Type B pancreatic cell (in vitro differentiated cells): ENCODE measurements at regions not wholly inside any gene's neighbourhood (a gene's known extent, or its start where the extent isn't known, plus 50 kb on each side); places are given as distances from the start of the nearest gene placed in this dataset.

Source experiments
- DNase-seq: peaks from one replicate; pipeline ENCODE4 v3.0.0; 2021; ENCODE audit warnings: mixed read lengths; ENCODE audit not compliant: unreplicated experiment; ENCODE audit errors: extremely low spot score
- H3K27ac Mint-ChIP-seq: 2 replicates; pipeline ENCODE4 v1.8.0; 2021; ENCODE audit warnings: mild to moderate bottlenecking, mixed read lengths
- H3K27me3 Mint-ChIP-seq: 2 replicates; pipeline ENCODE4 v1.8.0; 2021; ENCODE audit warnings: mixed read lengths
- H3K36me3 Mint-ChIP-seq: 2 replicates; pipeline ENCODE4 v1.8.0; 2021; ENCODE audit warnings: mixed read lengths
- H3K4me1 Mint-ChIP-seq: one replicate; pipeline ENCODE4 v1.8.0; 2021; ENCODE audit warnings: mixed read lengths; ENCODE audit not compliant: unreplicated experiment
- H3K4me3 Mint-ChIP-seq: 2 replicates; pipeline ENCODE4 v1.8.0; 2021; ENCODE audit warnings: mild to moderate bottlenecking, mixed read lengths
- H3K9me3 Mint-ChIP-seq: 2 replicates; pipeline ENCODE4 v1.8.0; 2021; ENCODE audit warnings: mixed read lengths
- CTCF ChIP-seq: fragments of 200-600 bp; sonication (generic); conservative IDR thresholded peaks from 2 replicates; pipeline ENCODE4 v1.5.0; 2021; ENCODE audit warnings: antibody characterized with exemption, mild to moderate bottlenecking

DNA sequence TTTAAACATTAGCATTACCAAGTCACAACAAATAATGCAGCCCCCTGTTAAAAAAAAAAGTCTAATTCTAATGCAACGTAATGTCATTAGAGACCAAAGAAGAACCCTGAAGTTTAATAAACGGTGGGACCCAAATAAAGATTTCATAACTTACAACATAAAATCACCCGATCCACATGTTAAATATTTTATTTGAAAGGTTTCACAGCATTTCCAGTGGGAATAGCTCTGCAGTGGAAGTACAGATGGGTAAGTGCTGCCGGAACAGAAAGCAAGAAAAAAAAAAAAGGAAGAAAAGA, 320.6 kb upstream of the ZMIZ1 start:
- no peaks in the 10 kb centered on the region for H3K36me3 Mint-ChIP-seq
- H3K27ac Mint-ChIP-seq: no peak overlapping the region
- peaks cover 4% of the 10 kb centered on the region for H3K9me3 Mint-ChIP-seq
- no peaks in the 10 kb centered on the region for H3K27me3 Mint-ChIP-seq
- no peak for DNase-seq
- no peak overlapping the region for H3K4me3 Mint-ChIP-seq
- H3K4me1 Mint-ChIP-seq: peaks cover 60% of the 10 kb centered on the region
- TF ChIP-seq CTCF: no peak

DNA sequence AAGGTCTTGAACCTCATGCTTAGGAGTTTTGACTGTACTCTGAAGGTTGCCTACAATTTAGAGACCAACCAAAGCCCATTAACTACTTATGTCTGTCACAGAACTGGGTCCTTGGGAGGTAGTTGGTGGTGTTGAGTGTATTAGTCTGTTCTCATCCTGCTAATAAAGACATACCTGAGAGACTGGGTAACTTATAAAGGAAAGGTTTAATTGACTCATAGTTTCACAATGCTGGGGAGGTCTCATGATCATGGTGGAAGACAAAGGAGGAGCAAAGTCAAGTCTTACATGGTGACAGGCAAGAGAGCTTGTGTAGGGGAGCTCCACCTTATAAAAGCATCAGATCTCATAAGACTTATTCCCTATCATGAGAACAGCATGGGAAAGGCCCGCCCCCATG, 319.6 kb upstream of the ZMIZ1 start:
- no peak for TF ChIP-seq CTCF
- no peak for DNase-seq
- Mint-ChIP-seq H3K36me3 (no peaks in the 10 kb centered on the region), H3K4me1 (peaks cover 58% of the 10 kb centered on the region), H3K4me3 (no peak overlapping the region), H3K9me3 (peaks cover 4% of the 10 kb centered on the region), H3K27ac (no peak overlapping the region), H3K27me3 (no peaks in the 10 kb centered on the region)

DNA sequence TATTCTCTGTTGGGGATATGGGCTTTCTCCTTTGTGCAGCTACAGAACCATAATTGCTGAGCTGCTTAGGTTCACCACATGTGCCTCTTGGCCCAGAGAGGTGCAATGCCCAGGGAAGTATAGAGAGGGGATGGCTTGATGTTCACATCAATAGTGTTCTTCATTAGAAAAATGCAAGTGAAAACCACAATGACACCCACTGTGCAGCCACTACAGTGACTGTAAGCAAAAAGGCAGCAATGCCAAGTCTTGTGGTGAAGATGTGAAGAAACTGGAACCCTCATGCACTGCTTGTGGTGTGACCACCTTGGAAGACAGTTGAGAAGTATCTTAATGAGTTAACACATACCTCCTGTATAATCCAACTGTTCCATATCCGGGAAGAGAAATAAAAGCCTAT, 318.9 kb upstream of the ZMIZ1 start:
- Mint-ChIP-seq H3K9me3 (peaks cover 4% of the 10 kb centered on the region), H3K27me3 (no peaks in the 10 kb centered on the region), H3K36me3 (no peaks in the 10 kb centered on the region), H3K27ac (no peak overlapping the region), H3K4me1 (peaks cover 61% of the 10 kb centered on the region), H3K4me3 (no peak overlapping the region)
- no peak for TF ChIP-seq CTCF
- no peak for DNase-seq

- TF ChIP-seq CTCF: no peak
- no peak for DNase-seq
- peaks cover 61% of the 10 kb centered on the region for H3K4me1 Mint-ChIP-seq
- no peaks in the 10 kb centered on the region for H3K36me3 Mint-ChIP-seq
- H3K27ac Mint-ChIP-seq: no peak overlapping the region
- H3K4me3 Mint-ChIP-seq: no peak overlapping the region
- H3K27me3 Mint-ChIP-seq: no peaks in the 10 kb centered on the region
- H3K9me3 Mint-ChIP-seq: peaks cover 4% of the 10 kb centered on the region
These were observed 318.3 kb upstream of the ZMIZ1 start for GRCh38 chr10:78750418-78750817.

DNA sequence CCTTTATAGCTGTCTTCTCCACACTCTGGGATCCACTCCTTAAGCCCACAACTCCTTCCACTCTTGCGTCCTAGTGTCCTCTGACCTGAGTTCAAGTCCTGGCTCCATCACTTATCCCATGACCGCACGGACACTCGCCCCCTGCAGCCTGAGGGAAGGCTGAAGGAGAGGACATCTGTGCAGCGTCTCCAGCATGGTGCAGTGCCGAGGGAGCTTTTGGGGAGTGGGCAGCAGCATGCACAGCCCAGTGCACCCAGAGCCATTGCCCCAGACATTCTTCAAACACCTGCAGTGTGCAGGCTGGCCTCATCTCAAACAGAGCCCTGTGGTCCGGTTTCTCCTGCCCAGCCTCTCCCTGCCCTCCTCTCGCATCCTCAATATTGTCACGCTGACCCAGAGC, 317.1 kb upstream of the ZMIZ1 start:
- peaks cover 59% of the 10 kb centered on the region for H3K4me1 Mint-ChIP-seq
- H3K36me3 Mint-ChIP-seq: no peaks in the 10 kb centered on the region
- TF ChIP-seq CTCF: no peak
- H3K4me3 Mint-ChIP-seq: no peak overlapping the region
- no peaks in the 10 kb centered on the region for H3K27me3 Mint-ChIP-seq
- H3K9me3 Mint-ChIP-seq: peaks cover 4% of the 10 kb centered on the region
- peak overlapping the region; percentile 4 for H3K27ac Mint-ChIP-seq
- no peak for DNase-seq

DNA sequence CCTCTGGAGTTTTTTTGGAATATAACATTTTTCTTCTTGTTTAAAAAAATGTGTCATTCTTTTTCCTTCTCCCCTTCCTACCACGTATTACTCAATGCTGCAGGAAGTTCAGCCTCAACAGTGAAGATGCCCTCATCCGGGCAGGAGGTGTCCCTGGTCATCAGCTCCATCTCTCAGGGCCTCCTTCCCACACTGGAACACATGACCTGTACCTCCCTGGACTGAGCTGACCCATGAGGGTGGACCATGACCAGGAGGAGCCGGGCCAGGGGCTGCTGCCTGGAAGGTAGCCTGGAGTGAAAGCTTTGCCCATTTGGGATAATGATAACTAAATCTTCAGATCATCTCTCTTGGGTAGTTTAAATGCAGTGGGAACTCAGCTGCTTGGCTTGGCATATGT, 316.5 kb upstream of the ZMIZ1 start:
- Mint-ChIP-seq H3K27me3 (no peaks in the 10 kb centered on the region), H3K4me3 (no peak overlapping the region), H3K4me1 (peaks cover 61% of the 10 kb centered on the region), H3K9me3 (peaks cover 4% of the 10 kb centered on the region), H3K36me3 (no peaks in the 10 kb centered on the region), H3K27ac (peak overlapping the region; percentile 4)
- TF ChIP-seq CTCF: no peak
- no peak for DNase-seq
